HG03469 (cell line): ENCODE measurements at regions not wholly inside any gene's neighbourhood (a gene's known extent, or its start where the extent isn't known, plus 50 kb on each side); places are given as distances from the start of the nearest gene placed in this dataset.

Experiments used
- ATAC-seq: cut with Tn5 transposase; IDR thresholded peaks from one replicate; pipeline ENCODE4 v1.9.1; 2021; ENCODE audit warnings: mild to moderate bottlenecking, moderate library complexity, moderate number of reproducible peaks; ENCODE audit not compliant: unreplicated experiment

DNA sequence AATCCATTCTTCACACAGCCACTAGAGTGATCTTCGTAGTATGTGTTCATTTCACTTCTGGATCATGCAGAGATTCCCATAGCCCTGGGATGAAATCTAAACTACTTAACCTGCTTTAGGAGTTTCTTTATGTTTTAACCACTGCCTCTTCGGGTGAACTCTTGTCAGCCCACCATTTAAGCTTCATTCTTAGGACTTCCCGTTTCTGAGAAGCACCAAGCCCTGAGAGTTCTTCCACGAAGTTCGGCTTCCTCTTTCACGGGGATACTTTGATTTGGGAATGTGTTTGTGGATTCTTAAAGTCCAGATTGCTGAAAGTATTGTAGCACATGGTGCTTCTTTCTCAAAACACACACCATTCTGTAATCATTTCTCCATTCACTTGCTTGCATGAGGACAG lies 205.0 kb downstream of the UBE2E3 start:
- no peak for ATAC-seq

DNA sequence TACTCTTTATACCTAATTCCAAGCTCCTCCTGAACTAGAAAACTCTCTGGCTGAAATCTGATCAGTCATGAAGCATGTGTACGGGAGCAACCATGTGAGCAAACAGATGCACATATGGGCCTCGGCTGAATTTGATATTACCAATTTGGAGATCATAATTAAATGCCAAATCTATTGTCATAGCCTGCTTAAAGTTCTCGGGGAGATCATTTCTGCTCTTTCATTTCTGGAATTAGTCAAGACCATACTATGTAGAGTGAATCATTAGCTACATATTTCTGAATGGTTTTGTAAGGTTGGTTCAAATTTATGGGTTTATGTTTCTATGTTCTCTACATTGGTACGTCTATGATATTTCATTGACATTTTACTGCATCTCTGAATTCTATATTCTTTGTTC lies 205.5 kb downstream of the UBE2E3 start:
- ATAC-seq: no peak

DNA sequence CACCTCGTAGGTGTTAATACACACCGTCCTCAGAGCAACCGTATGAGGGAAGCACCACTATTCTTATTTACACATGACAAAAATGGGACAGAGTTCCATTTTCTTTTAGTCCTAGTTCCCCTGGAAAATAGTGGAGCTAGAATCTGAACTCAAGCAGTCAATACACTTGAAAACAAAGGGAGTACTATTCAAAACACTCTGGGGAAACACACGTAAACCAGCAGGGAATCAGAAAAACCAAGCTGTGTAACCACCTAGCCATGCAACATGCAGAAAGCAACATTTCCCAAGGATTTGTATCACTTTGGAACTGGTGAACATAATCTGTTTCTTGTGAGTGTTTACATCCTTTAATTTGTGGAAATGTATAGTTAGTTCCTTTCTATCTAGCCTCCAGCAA lies 208.2 kb downstream of the UBE2E3 start:
- no peak for ATAC-seq

DNA sequence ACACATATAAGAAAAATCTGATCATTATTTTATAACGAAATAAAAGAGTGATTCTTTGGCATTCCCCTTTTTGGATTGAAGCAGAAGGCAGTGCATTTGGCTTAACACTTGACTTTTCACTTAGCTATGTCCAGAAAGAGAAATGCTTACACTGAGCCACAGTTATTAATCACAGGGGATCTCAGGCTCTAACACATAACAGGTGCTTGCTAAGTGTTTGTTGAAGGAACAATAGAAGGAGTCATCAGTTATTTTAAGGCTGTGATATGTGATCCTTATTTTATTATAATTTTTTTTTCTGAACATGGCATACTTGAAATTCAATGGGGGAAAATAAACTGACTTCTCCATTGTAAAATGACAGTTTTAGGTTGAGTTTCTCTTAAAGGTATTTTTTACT lies 209.5 kb downstream of the UBE2E3 start:
- no peak for ATAC-seq

DNA sequence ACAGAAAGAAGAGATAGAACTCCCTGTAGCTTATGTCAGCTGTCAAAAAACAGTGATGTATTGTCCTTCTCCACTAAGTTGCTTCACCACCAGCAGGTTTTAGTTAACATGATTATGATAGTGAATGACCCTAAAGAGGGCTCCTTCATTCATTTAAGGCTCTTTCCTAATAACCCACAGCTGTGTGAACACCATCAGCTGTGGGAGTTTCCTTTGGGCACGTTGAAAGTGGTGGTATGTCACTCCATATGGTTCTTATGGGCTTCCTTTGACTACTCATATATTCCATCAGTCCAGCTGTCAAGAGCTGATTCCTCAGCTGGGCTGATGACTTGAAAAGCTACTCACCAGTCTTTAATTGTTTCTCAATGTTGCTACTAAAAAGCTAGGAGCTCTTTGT lies 210.3 kb downstream of the UBE2E3 start:
- ATAC-seq: no peak

DNA sequence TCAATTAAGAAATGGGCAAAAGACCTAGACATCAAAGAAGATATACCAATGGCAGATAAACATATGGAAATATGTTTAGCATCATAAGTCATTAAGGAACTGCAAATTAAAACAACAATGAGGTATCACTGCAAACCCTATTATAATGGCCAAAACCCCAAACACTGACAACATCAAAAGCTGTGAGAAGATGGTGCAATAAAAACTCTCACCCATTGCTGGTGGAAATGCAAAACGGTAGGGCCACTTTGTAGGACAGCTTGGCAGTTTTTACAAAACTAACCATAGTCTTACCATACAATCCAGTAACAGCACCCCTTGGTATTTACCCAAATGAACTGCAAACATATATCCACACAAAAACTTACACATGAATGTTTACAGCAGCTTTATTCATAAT lies 213.1 kb downstream of the UBE2E3 start:
- ATAC-seq: no peak

DNA sequence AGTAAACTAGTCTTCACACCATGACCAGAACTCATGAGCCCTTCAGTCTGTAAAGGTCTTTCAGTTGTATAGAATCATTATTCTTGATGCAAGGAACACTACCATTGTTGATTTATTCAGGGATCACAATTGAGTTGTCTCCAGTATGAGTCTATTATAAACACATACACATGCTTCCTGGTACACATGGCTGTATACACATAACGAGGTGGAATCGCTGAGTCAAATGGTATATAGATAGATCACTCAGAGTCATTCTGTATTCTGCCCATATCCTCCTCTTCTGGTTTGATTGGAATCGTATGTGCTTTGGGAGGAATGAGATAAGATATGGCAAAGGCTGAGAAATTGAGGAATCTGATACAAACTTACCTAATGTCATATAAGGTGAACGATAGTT lies 216.0 kb downstream of the UBE2E3 start:
- no peak for ATAC-seq

DNA sequence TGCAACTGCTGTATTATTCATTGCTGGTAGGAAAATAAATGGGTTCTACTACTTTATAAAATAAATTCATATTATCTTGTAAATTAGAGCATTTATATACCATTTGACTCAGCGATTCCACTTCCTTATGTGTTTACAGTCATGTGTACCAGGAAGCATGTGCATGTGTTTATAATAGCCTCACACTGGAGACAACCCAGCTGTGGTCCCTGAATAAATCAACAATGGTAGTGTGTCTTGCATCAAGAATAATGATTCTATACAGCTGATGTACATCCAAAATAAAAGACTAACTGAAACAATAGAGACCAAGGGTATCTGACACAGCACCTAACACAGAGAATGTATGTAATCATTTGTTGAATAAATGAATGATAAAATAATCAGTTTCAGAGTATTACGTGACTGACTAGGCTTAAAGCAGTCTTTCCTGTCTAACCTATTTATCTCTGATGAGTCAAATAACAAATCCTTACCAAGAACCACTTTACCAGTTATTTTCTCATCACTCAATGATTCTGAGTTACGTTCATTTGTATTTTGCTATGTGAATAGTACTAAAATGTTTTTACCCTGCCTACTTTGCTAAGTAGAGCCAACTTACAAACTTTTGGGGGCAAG lies 216.8 kb downstream of the UBE2E3 start:
- no peak for ATAC-seq

DNA sequence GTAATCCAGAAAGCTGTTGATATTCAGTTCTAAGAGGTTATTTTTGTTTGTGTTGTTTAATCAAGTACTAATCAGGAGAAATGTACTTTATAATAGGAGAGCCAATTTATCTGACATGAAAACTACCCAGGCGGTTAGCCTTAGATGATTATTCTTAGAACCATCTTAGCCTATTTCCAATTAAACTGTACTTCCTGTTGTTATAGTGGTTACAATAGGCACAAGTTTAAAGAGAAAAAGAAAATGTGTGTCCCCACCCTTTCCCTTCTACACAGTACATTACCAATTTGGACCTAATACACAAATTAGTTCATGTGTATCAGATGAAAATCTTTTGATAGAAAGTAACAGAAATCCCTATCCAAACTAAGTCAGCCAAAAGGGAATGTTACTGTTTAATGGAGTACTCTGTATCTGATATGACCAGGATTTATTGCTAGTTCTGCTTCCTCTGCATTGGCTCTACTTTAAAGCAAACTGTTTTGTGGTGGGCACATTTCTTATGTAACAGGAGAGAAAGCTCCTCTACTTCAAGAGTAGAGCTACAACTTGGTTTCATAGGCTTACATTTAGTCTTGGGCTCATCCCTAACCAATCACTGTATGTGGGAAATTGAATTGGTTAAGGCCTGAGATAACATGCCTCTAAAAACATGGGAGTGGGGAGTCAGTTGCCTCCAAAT lies 217.9 kb downstream of the UBE2E3 start:
- ATAC-seq: no peak

DNA sequence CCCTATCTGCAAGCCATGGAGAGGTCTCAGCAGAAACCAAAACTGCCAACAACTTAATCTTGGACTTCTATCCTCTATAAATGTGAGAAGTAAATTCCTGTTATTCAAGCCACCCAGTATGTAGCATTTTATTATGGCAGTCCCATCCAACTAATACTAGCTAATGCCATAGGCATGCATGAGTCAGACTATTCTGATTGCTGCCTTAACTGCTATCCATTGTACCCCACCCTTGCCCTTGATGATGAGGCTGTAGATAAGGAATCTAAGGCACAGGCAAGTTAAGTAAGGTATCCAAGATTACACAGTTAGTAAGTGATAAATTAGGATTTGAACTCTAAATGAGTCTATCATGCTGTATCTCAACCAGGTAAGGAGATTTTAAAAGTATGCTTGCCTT lies 223.0 kb downstream of the UBE2E3 start:
- ATAC-seq: no peak

DNA sequence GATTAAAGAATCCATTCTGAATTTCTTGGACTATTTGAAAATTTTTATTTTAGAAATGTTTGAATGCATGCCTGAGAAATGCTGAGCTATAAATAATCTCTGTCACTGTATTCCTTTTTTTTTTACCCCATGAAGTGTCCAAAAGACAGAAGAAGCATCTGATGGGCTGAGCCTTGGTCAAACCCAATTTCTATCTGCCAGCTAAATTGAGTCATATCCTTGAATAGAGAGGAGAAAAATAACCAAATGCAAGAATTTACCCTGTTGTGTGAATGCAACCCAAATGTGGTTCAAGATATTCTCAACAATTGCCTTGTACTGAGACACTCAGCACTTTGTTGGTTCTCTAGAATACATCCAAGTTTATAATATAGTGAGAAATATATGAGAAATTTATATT lies 223.5 kb downstream of the UBE2E3 start:
- no peak for ATAC-seq

DNA sequence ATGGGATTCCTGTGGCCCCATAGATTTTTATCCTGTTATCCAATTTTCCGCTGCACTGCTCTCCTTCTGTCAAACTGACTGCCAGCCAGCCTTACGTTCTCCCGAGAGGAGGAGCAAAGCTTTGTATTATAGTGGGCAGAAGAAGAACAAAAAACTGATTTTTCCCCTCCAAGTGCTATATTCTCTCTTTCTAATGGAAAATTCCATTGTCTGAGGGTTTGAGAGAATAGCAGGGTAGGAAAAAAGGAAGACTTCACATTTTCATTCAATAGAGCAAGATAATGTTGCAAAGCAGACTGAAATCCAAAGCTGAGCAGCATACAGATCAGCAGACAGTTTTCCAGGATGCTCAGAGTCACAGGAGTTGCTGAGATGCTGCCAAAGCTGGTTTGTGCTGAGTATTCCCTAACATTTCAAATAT lies 238.0 kb downstream of the UBE2E3 start:
- no peak for ATAC-seq

DNA sequence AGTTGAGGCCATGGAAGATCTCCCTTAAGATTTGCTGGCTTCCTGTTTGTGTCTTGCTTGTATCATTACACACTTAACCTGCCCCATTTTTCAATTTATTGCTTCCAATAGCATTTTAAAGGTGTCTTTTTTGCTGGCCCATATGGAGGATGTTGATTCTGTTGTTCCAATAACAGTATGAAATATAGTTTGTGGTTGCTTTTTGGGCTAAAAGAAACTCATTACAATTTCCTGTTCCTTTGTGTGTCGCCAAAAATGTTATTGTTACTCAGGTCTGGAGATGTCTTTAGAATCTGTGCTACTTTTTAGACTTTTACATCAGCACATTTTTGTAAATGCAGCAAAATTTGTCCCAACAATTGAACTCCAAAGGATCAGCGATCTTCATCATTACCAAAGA lies 234.0 kb upstream of the ITGA4 start:
- no peak for ATAC-seq

DNA sequence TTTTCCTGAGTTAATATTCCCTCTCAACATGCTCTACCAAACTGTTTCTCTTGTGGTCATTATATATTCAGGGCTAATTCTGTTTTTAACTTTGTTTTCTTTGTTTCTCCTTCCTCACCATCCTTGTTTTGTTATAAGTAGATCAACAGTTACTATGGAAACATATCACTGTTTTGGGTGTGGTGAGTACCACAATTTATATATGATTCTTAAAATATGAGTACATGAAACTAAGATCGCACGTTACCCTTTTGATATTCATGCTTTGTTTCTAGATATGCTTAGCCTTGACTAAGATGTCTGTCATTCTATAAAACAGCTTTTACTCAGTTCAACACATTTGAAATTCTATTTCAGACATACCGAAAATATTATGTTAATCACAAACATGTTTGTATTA lies 232.3 kb upstream of the ITGA4 start:
- no peak for ATAC-seq

DNA sequence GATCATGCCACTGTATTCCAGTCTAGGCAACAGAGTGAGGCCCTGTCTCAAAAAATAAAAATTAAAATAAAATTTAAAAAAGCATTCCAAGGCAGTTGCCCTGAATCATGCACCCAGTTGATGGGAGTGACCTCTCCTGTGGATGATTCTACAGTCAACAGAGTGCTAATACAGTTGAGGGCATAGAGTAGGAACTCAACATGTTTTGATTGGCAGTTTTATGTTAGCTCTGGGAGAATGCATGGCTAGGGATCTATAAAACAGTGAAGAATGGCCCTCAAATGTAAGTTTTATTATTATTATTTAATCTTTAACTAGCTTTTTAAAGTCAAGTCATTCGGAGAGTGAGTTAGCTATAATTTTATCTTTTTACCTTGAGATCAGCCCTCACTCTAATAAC lies 228.5 kb upstream of the ITGA4 start:
- no peak for ATAC-seq

DNA sequence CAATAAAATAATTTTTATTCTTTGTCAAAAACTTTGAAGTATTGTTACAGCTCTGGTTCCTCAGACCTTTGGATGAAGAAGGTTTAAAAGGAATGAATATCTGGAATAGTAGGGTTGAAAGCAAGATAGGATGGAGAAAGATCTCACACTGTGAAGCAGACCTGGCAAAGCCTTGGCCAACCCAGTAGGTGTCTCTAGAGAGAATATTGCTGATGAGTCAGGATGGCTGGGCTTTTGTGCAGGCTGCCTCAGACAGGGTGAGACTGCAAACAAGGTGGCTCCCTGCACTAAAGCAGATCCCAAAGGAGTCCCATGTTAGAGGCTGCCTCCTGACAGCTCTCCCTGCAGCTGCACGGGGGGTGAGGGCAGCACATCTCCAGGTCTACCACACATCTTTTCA lies 226.0 kb upstream of the ITGA4 start:
- no peak for ATAC-seq

DNA sequence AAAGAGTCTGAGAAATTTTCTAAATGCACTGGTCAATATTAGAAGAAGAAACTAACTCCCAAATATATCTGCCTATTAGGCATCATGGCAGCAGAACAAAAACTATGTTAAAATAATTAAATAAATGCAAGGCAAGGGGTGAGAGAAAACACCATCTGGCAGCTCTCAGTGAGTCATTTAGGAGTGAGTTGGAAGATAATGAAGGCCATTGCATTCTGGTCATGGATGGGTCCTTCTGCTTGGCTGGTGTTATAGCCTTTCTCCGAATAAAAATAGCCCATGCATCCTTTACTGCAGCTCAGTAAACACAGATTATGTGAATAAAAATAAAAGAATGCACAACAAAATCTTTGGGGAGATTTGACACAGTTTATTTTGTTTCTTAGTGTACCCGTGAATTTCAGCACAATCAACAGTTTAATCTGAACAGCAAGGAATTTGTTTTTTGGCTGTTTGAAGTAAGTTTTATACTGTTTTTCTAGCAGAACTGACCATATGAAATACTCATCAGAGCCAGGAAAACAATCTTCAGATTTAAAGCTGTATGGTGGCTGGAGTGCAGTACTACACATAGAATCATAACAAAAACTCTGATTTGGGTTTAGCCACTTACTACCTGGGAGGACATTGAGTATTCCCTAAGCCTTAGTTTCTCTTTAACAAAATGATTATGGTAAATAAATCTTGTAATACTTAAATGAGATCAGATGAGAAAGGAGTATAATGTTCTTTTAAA lies 225.1 kb upstream of the ITGA4 start:
- ATAC-seq: no peak

DNA sequence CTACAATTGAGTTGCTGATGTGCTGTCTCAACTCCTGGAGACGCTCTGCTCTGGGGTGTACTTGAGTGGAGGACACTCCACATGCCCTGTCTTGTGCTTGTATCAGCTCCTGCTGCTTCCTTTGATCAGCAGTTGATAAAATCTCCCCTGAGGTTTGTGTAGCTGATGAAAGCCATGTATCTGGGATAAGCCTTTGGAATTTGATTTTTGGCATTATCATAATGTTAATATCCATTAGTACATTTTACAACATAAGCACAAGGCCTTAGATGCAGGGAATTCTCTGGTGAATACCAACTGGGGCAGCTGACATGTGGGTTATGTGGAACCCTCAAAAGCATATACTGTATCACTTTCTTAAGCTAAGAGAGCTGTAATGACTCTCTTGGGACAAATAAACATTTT lies 222.7 kb upstream of the ITGA4 start:
- no peak for ATAC-seq

DNA sequence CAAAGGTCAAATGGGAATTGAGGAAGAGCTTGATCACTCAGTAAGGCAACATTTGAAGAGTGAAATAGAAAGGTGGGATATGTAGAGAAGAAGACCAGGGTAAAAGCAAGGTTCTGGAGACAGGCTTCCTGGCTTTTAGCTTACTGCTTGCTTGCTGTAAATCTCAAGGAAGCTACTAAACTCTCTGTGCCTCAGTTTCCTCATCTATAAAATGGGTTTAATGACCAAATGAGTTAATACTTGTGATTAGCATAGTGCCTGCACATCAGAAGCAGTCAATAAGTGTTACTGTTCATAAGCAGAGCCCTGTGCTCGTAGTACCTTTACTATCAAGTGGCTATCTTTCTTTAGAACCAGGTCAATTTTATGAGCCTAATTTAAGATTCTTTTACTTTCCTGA lies 222.2 kb upstream of the ITGA4 start:
- no peak for ATAC-seq

DNA sequence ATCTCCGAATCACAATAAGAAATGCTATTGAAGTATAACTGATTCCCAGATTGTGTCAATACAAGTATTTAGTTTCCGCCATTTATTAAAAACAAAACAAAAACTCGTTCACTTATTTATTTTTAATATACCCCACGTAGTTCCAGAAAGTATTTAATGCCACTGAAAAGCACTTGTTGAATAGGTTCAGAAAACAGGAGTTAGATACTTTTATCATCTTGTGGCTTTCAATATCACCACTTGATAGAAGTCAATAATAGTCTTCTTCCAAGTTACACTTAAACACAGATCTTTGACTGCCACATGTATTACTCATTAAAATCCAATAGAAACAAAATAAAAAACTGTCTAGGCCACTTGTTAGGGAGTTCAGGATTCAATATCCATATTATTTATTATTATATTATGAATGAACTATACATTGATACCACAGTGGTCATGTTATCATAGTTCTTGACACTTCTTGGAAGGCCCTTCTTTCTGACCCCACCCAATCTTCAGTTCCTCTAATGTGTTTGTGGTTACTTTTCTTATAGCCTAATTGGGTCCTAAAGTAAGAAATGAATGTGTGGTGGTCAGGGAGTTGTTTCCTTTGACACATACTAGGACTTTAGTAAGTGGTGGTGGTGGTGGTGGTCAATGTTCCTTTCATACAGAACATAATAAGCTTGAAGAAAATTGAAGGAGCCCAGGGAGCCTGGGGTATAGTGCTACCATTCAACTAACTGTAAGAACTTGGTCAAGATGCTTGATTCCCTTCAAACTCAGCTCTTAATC lies 221.3 kb upstream of the ITGA4 start:
- peak; percentile 95 for ATAC-seq

DNA sequence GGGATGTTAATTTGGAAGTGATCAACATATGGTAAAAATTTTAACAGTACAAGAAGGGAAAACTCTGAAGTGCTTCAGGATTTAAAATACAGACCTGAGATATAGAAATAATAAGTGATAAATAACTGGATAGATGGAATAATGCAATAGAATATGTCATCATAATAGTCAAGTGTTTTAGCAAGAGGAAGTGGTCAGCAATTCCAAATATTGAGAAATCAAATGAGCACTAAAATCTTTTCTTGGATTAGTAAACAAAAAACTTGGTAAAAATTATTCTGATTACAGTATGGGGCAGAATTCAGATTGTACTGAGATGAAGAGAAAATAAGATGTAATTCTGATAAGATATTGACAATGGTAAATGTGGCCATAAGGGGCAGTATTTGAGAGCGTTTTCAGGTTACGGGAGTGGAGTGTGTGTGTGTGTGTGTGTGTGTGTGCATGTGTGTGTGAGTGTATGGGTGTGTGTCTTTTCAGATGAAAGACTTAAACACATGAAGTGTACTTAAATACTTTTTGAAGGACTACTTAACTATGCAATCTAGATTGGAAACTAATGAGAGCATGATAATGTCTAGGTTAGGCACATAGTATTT lies 217.9 kb upstream of the ITGA4 start:
- no peak for ATAC-seq
